H9 (cell line): ENCODE measurements at regions not wholly inside any gene's neighbourhood (a gene's known extent, or its start where the extent isn't known, plus 50 kb on each side); places are given as distances from the start of the nearest gene placed in this dataset.

Experiments used
- DNase-seq: peaks from one replicate; pipeline ENCODE4 v3.0.0-alpha.2; 2017
- H2AFZ ChIP-seq: one replicate; pipeline ENCODE4 v1.6.1; 2013; ENCODE audit warnings: mild to moderate bottlenecking, low read length, control low read depth, moderate library complexity
- H2AK5ac ChIP-seq: 2 replicates; pipeline ENCODE4 v1.6.1; 2013; ENCODE audit warnings: low read length, control low read depth, mixed read lengths; ENCODE audit not compliant: insufficient read length
- H2BK120ac ChIP-seq: one replicate; pipeline ENCODE4 v1.6.1; 2013; ENCODE audit warnings: low read depth, mild to moderate bottlenecking, low read length, control low read depth, inconsistent platforms; ENCODE audit not compliant: poor library complexity, severe bottlenecking
- H2BK12ac ChIP-seq: 2 replicates; pipeline ENCODE4 v1.6.1; 2013; ENCODE audit warnings: low read length, control low read depth, mixed read lengths, low read depth; ENCODE audit not compliant: insufficient read length
- H2BK15ac ChIP-seq: 2 replicates; pipeline ENCODE4 v1.6.1; 2013; ENCODE audit warnings: low read depth, low read length, control low read depth
- H2BK20ac ChIP-seq: one replicate; pipeline ENCODE4 v1.6.1; 2013; ENCODE audit warnings: low read depth, mild to moderate bottlenecking, low read length, control low read depth, inconsistent platforms; ENCODE audit not compliant: poor library complexity, severe bottlenecking
- H2BK5ac ChIP-seq: 2 replicates; pipeline ENCODE4 v1.6.1; 2013; ENCODE audit warnings: low read length, control low read depth, mixed read lengths; ENCODE audit not compliant: insufficient read length
- H3K14ac ChIP-seq: 2 replicates; pipeline ENCODE4 v1.6.1; 2013; ENCODE audit warnings: low read length, control low read depth; ENCODE audit not compliant: insufficient read depth
- H3K18ac ChIP-seq: 2 replicates; pipeline ENCODE4 v1.6.1; 2013; ENCODE audit warnings: low read depth, mild to moderate bottlenecking, mixed read lengths, low read length, control low read depth; ENCODE audit not compliant: insufficient read length
- H3K23ac ChIP-seq: 2 replicates; pipeline ENCODE4 v1.6.1; 2013; ENCODE audit warnings: low read length, control low read depth, mixed read lengths, low read depth; ENCODE audit not compliant: insufficient read length
- H3K23me2 ChIP-seq: 2 replicates; pipeline ENCODE4 v1.6.1; 2013; ENCODE audit warnings: low read depth, mild to moderate bottlenecking, mixed read lengths, low read length, control low read depth; ENCODE audit not compliant: insufficient read length, poor library complexity, severe bottlenecking
- H3K27ac ChIP-seq: 2 replicates; pipeline ENCODE4 v1.5.1; 2013; ENCODE audit warnings: low read length, control low read depth, mixed read lengths, low read depth; ENCODE audit not compliant: insufficient read length
- H3K27me3 ChIP-seq: 2 replicates; pipeline ENCODE4 v1.6.1; 2013; ENCODE audit warnings: low read length, control low read depth, inconsistent platforms; ENCODE audit not compliant: insufficient read depth
- H3K4ac ChIP-seq: 2 replicates; pipeline ENCODE4 v1.6.1; 2013; ENCODE audit warnings: low read depth, mild to moderate bottlenecking, control low read depth, inconsistent platforms, low read length, moderate library complexity
- H3K4me1 ChIP-seq: 2 replicates; pipeline ENCODE4 v1.6.1; 2013; ENCODE audit warnings: low read length, control low read depth, inconsistent platforms; ENCODE audit not compliant: insufficient read depth
- H3K4me2 ChIP-seq: 2 replicates; pipeline ENCODE4 v1.6.1; 2013; ENCODE audit warnings: low read length, control low read depth, mixed read lengths; ENCODE audit not compliant: insufficient read length, insufficient read depth
- H3K56ac ChIP-seq: 2 replicates; pipeline ENCODE4 v1.6.1; 2013; ENCODE audit warnings: low read depth, mild to moderate bottlenecking, mixed read lengths, low read length, control low read depth; ENCODE audit not compliant: insufficient read length
- H3K79me1 ChIP-seq: 2 replicates; pipeline ENCODE4 v1.6.1; 2013; ENCODE audit warnings: low read depth, mild to moderate bottlenecking, moderate library complexity, low read length, control low read depth, inconsistent platforms; ENCODE audit not compliant: insufficient read depth, poor library complexity, severe bottlenecking
- H3K79me2 ChIP-seq: 2 replicates; pipeline ENCODE4 v1.6.1; 2013; ENCODE audit warnings: low read length, control low read depth, inconsistent platforms; ENCODE audit not compliant: insufficient read depth
- H3K9ac ChIP-seq: 2 replicates; pipeline ENCODE4 v1.6.1; 2013; ENCODE audit warnings: low read length, control low read depth, mixed read lengths; ENCODE audit not compliant: insufficient read length; ENCODE audit errors: extremely low read depth
- H3K9me3 ChIP-seq: one replicate; pipeline ENCODE4 v1.6.1; 2013; ENCODE audit warnings: low read depth, low read length, inconsistent platforms; ENCODE audit not compliant: control insufficient read depth
- H3T11ph ChIP-seq: one replicate; pipeline ENCODE4 v1.6.1; 2013; ENCODE audit warnings: mild to moderate bottlenecking, low read length, control low read depth, inconsistent platforms
- H4K20me1 ChIP-seq: one replicate; pipeline ENCODE4 v1.6.1; 2013; ENCODE audit not compliant: control insufficient read depth, insufficient read length, insufficient read depth
- H4K5ac ChIP-seq: 2 replicates; pipeline ENCODE4 v1.6.1; 2013; ENCODE audit warnings: low read depth, mild to moderate bottlenecking, mixed read lengths, low read length, control low read depth; ENCODE audit not compliant: insufficient read length
- H4K8ac ChIP-seq: replicated peaks from 2 replicates; pipeline ENCODE4 v1.6.1; 2013; ENCODE audit warnings: low read length, control low read depth, mixed read lengths, low read depth; ENCODE audit not compliant: insufficient read length
- H4K91ac ChIP-seq: 2 replicates; pipeline ENCODE4 v1.6.1; 2013; ENCODE audit warnings: low read depth, mild to moderate bottlenecking, moderate library complexity, mixed read lengths, low read length, control low read depth; ENCODE audit not compliant: insufficient read length
- H3K27ac Mint-ChIP-seq, 3 experiments: 2 replicates in 2 of 3; 3 replicates in 1 of 3; pipeline ENCODE4 v1.8.0; 2020 to 2021; ENCODE audit warnings: mixed read lengths in 3 of 3, mild to moderate bottlenecking in 1 of 3, moderate library complexity in 1 of 3
- H3K27me3 Mint-ChIP-seq: 2 replicates; pipeline ENCODE4 v1.8.0; 2021; ENCODE audit warnings: low read depth, mild to moderate bottlenecking, moderate library complexity, mixed read lengths
- H3K36me3 Mint-ChIP-seq, 3 experiments: 2 replicates in 2 of 3; 3 replicates in 1 of 3; pipeline ENCODE4 v1.8.0; 2020 to 2021; ENCODE audit warnings: low read depth in 3 of 3, mixed read lengths in 3 of 3; ENCODE audit not compliant: insufficient read depth in 1 of 3
- H3K4me1 Mint-ChIP-seq, 2 experiments: 2 replicates each; pipeline ENCODE4 v1.8.0; 2020; ENCODE audit warnings: mixed read lengths in 2 of 2
- H3K4me3 Mint-ChIP-seq, 2 experiments: 2 replicates in 1 of 2; 3 replicates in 1 of 2; pipeline ENCODE4 v1.8.0; 2020 to 2021; ENCODE audit warnings: mild to moderate bottlenecking in 2 of 2, mixed read lengths in 2 of 2, moderate library complexity in 1 of 2
- H3K9me3 Mint-ChIP-seq, 2 experiments: 2 replicates in 1 of 2; 3 replicates in 1 of 2; pipeline ENCODE4 v1.8.0; 2020; ENCODE audit warnings: mild to moderate bottlenecking in 2 of 2, mixed read lengths in 2 of 2, moderate library complexity in 1 of 2
- WGBS: extraction: QIAGEN DNeasy Blood & Tissue Kit; methylation state at CpG from one replicate; pipeline ENCODE4 v1.1.7; 2013; ENCODE audit warnings: missing lambda C conversion rate, low lambda C conversion rate, mixed read lengths; ENCODE audit not compliant: insufficient read length; ENCODE audit errors: extremely low coverage; 5-methylcytosine and 5-hydroxymethylcytosine counted together
- TF ChIP-seq, protein P1 (sequence below): fragments of 200-600 bp; sonication (generic); conservative IDR thresholded peaks from 3 replicates; pipeline ENCODE4 v1.8.0; 2021; ENCODE audit warnings: antibody characterized with exemption, mild to moderate bottlenecking

DNA sequence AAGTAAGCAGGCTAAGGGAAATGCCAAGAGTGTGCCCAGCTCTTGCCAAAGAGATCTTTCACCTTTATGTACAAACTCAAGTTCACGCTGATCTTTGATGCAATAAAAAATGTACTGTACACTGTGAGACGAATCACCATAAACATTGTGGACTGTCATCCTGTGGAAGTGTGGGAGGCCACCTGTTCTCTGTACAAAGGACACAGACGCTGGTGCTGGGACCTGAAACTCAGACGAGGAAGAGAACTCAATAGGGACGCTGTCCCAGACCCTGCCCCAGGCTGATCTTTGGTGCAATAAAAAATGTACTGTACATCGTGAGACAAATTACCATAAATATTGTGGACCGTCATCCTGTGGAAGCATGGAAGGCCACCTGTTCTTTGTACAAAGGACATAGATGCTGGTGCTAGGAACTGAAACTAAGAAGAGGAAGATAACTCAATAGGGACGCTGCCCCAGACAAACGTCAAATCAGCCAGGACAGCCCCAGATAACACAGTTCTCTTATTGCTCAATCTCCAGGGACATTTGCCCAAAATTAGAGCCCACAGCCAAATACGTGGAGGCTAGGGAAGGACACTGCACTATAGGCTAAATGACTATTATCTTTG, 312.7 kb upstream of the SGK1 start:
- H3K9ac ChIP-seq: no peak overlapping the region
- H3K18ac ChIP-seq: no peak overlapping the region
- H3K27me3 ChIP-seq: no peaks in the 10 kb centered on the region
- H4K8ac ChIP-seq: no peak overlapping the region
- no peak overlapping the region for H2BK20ac ChIP-seq
- no peak overlapping the region for H2BK120ac ChIP-seq
- no peak overlapping the region for H2AFZ ChIP-seq
- H3K4ac ChIP-seq: no peak overlapping the region
- WGBS: no CpG with 5 or more reads among the region's 10 CpGs
- H2AK5ac ChIP-seq: no peak overlapping the region
- no peak overlapping the region for H2BK12ac ChIP-seq
- no peaks in the 10 kb centered on the region for H4K20me1 ChIP-seq
- Mint-ChIP-seq H3K27me3 (no peaks in the 10 kb centered on the region), H3K36me3 (peaks cover 0 to 6% (median 2%) of the 10 kb centered on the region in 3 experiments; a peak in 1 of 7 replicates), H3K27ac (no peak overlapping the region; a peak in 1 of 7 replicates), H3K4me3 (no peak overlapping the region), H3K4me1 (no peaks in the 10 kb centered on the region), H3K9me3 (peaks cover 0 to 2% of the 10 kb centered on the region in 2 experiments; a peak in 2 of 5 replicates)
- no peak overlapping the region for H4K5ac ChIP-seq
- H4K91ac ChIP-seq: no peak overlapping the region
- H3K9me3 ChIP-seq: no peaks in the 10 kb centered on the region
- no peak overlapping the region for H2BK15ac ChIP-seq
- H3K14ac ChIP-seq: no peak overlapping the region
- H3K56ac ChIP-seq: no peak overlapping the region
- no peak overlapping the region for H3T11ph ChIP-seq
- H3K23ac ChIP-seq: no peak overlapping the region
- no peak overlapping the region for H3K4me2 ChIP-seq
- no peak overlapping the region for H2BK5ac ChIP-seq
- no peaks in the 10 kb centered on the region for H3K79me1 ChIP-seq
- DNase-seq: no peak
- no peaks in the 10 kb centered on the region for H3K23me2 ChIP-seq
- no peaks in the 10 kb centered on the region for H3K79me2 ChIP-seq
- H3K27ac ChIP-seq: no peak overlapping the region
- H3K4me1 ChIP-seq: no peaks in the 10 kb centered on the region
- TF ChIP-seq, protein P1, sequence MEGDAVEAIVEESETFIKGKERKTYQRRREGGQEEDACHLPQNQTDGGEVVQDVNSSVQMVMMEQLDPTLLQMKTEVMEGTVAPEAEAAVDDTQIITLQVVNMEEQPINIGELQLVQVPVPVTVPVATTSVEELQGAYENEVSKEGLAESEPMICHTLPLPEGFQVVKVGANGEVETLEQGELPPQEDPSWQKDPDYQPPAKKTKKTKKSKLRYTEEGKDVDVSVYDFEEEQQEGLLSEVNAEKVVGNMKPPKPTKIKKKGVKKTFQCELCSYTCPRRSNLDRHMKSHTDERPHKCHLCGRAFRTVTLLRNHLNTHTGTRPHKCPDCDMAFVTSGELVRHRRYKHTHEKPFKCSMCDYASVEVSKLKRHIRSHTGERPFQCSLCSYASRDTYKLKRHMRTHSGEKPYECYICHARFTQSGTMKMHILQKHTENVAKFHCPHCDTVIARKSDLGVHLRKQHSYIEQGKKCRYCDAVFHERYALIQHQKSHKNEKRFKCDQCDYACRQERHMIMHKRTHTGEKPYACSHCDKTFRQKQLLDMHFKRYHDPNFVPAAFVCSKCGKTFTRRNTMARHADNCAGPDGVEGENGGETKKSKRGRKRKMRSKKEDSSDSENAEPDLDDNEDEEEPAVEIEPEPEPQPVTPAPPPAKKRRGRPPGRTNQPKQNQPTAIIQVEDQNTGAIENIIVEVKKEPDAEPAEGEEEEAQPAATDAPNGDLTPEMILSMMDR: no peak
